GM12892 (cell line): ENCODE measurements at regions not wholly inside any gene's neighbourhood (a gene's known extent, or its start where the extent isn't known, plus 50 kb on each side); places are given as distances from the start of the nearest gene placed in this dataset.

Experiments
- POLR2A ChIP-seq: IDR thresholded peaks from 2 replicates; pipeline ENCODE4 v1.6.1; 2011; ENCODE audit warnings: low read depth, low read length, control low read depth
- POLR2AphosphoS5 ChIP-seq: IDR thresholded peaks from 2 replicates; pipeline ENCODE4 v1.6.1; 2011; ENCODE audit warnings: low read depth, low read length, control low read depth
- TAF1 ChIP-seq: IDR thresholded peaks from 2 replicates; pipeline ENCODE4 v1.6.1; 2011; ENCODE audit warnings: low read depth, mild to moderate bottlenecking, control low read depth, low read length, borderline replicate concordance

- no peak for TF ChIP-seq POLR2A
- TF ChIP-seq POLR2AphosphoS5, result no peak
- no peak for TF ChIP-seq TAF1
These were observed 502.2 kb downstream of the NR4A2 start for GRCh38 chr2:155830351-155830750.
